ENCODE measurements at regions not wholly inside any gene's neighbourhood (a gene's known extent, or its start where the extent isn't known, plus 50 kb on each side); places are given as distances from the start of the nearest gene placed in this dataset.

DNA sequence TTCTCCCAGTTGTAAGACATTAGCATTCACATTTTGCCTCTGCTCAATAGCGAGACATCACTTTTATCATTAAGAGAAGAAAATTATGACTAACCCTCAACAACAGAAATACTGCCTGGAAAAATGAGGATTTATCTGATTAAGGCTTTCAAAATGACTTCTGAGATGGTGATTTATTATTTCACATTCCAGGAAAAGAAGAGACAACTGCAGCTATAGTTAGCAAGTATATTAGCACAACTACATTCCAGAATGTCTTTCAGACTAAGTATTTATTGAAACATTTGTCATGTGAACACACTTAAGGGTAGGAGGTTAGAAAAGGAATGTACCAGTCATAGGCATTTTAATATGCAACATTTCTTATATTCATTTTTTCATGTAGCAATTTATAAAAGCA is 162.0 kb downstream of the IQUB start:
- DNase-seq (ENCODE audit: low spot score): no peak
- H3K4me3 Mint-ChIP-seq (ENCODE audit: unreplicated experiment): no peak overlapping the region
- no peak for TF ChIP-seq CTCF (IDR thresholded peaks at IDR 0.05; ENCODE audit: unreplicated experiment)
- no peaks in the 10 kb centered on the region for H3K27me3 Mint-ChIP-seq (ENCODE audit: unreplicated experiment)
- no peak overlapping the region for H3K27ac Mint-ChIP-seq (ENCODE audit: unreplicated experiment)
- no peaks in the 10 kb centered on the region for H3K4me1 Mint-ChIP-seq (ENCODE audit: unreplicated experiment)
- H3K36me3 Mint-ChIP-seq (ENCODE audit: low read depth, unreplicated experiment): no peaks in the 10 kb centered on the region
- H3K9me3 Mint-ChIP-seq (ENCODE audit: unreplicated experiment): no peaks in the 10 kb centered on the region

GRCh38 chr7:123367484-123368122 is 166.8 kb downstream of the IQUB start:
- Mint-ChIP-seq H3K27me3 (ENCODE audit: unreplicated experiment) (no peaks in the 10 kb centered on the region), H3K27ac (ENCODE audit: unreplicated experiment) (no peak overlapping the region), H3K9me3 (ENCODE audit: unreplicated experiment) (no peaks in the 10 kb centered on the region), H3K4me1 (ENCODE audit: unreplicated experiment) (no peaks in the 10 kb centered on the region), H3K4me3 (ENCODE audit: unreplicated experiment) (no peak overlapping the region), H3K36me3 (ENCODE audit: low read depth, unreplicated experiment) (no peaks in the 10 kb centered on the region)
- peak; percentile 40 for DNase-seq (ENCODE audit: low spot score)
- TF ChIP-seq CTCF (IDR thresholded peaks at IDR 0.05; ENCODE audit: unreplicated experiment): peak; percentile 79

DNA sequence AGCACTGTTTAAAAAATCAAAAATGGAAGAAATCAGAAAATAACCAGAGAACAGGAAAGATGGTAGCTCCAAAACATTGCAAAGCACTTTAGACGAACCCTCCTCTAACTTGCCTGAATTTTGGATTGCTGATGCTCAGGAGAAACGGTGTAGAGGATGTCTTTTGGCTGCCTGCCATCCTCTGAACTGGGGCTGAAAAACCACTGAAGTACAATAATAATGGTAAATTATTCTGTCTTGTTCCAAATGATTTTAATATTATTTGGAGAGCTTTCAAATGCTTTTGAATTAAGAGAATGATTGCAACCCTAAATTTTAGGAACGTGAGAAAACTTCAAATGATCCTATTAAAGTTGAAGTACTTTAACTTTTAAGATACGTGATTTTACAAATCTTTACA is 167.3 kb upstream of the SLC13A1 start:
- DNase-seq (ENCODE audit: low spot score): no peak
- H3K27me3 Mint-ChIP-seq (ENCODE audit: unreplicated experiment): no peaks in the 10 kb centered on the region
- no peak for TF ChIP-seq CTCF (IDR thresholded peaks at IDR 0.05; ENCODE audit: unreplicated experiment)
- H3K36me3 Mint-ChIP-seq (ENCODE audit: low read depth, unreplicated experiment): no peaks in the 10 kb centered on the region
- H3K4me1 Mint-ChIP-seq (ENCODE audit: unreplicated experiment): no peaks in the 10 kb centered on the region
- H3K4me3 Mint-ChIP-seq (ENCODE audit: unreplicated experiment): no peak overlapping the region
- H3K9me3 Mint-ChIP-seq (ENCODE audit: unreplicated experiment): no peaks in the 10 kb centered on the region
- H3K27ac Mint-ChIP-seq (ENCODE audit: unreplicated experiment): no peak overlapping the region

GRCh38 chr7:123366626-123367025 is 166.9 kb upstream of the SLC13A1 start:
- no peaks in the 10 kb centered on the region for H3K9me3 Mint-ChIP-seq (ENCODE audit: unreplicated experiment)
- H3K36me3 Mint-ChIP-seq (ENCODE audit: low read depth, unreplicated experiment): no peaks in the 10 kb centered on the region
- no peaks in the 10 kb centered on the region for H3K27me3 Mint-ChIP-seq (ENCODE audit: unreplicated experiment)
- no peak for TF ChIP-seq CTCF (IDR thresholded peaks at IDR 0.05; ENCODE audit: unreplicated experiment)
- H3K4me1 Mint-ChIP-seq (ENCODE audit: unreplicated experiment): no peaks in the 10 kb centered on the region
- no peak overlapping the region for H3K27ac Mint-ChIP-seq (ENCODE audit: unreplicated experiment)
- DNase-seq (ENCODE audit: low spot score): no peak
- no peak overlapping the region for H3K4me3 Mint-ChIP-seq (ENCODE audit: unreplicated experiment)

DNA sequence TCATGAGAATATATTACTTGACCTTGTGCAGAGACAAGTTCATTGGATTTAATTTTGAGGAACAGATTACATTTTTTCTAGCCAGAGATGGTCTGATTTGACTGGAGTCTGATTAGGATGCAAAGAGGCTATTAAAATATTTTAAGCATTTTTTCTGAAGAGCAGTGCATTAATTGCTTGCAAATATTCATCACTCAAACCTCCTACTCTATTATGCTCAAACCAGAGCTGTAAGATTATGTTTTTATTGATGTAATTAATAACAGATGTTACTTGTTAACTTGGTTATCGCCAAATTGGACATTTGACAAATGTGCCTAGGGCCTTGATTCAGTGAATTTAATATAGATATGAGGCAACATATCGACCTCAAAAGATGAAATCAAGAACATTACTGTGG is 160.9 kb upstream of the SLC13A1 start:
- Mint-ChIP-seq H3K27ac (ENCODE audit: unreplicated experiment) (no peak overlapping the region), H3K27me3 (ENCODE audit: unreplicated experiment) (peaks cover 2% of the 10 kb centered on the region), H3K36me3 (ENCODE audit: low read depth, unreplicated experiment) (no peaks in the 10 kb centered on the region)

More for the DNA sequence above, 160.9 kb upstream of the SLC13A1 start:
- no peak for TF ChIP-seq CTCF (IDR thresholded peaks at IDR 0.05; ENCODE audit: unreplicated experiment)
- no peak for DNase-seq (ENCODE audit: low spot score)
- Mint-ChIP-seq H3K4me3 (ENCODE audit: unreplicated experiment) (no peak overlapping the region), H3K9me3 (ENCODE audit: unreplicated experiment) (no peaks in the 10 kb centered on the region), H3K4me1 (ENCODE audit: unreplicated experiment) (peaks cover 3% of the 10 kb centered on the region)

All from endothelial cell (in vitro differentiated cells).